OCI-LY7 (cell line): ENCODE measurements at regions not wholly inside any gene's neighbourhood (a gene's known extent, or its start where the extent isn't known, plus 50 kb on each side); places are given as distances from the start of the nearest gene placed in this dataset.

Experiments
- BruUV-seq: library from RNA; stranded (reverse); fragments of 400-500 nt; replicated peaks from 2 replicates; lab custom pipeline; 2021; lab: Mats Ljungman, UMichigan
- CTCF ChIA-PET: fragments of 300-600 bp; sonication (Branson Sonifier 250); formaldehyde crosslinking; loops from one replicate; lab custom pipeline; 2022; ENCODE audit warnings: antibody characterized with exemption; ENCODE audit not compliant: unreplicated experiment; lab: Charles Lee
- POLR2A ChIA-PET: fragments of 300-600 bp; sonication (Branson Sonifier 250); formaldehyde crosslinking; loops from one replicate; lab custom pipeline; 2022; ENCODE audit warnings: antibody characterized with exemption; lab: Charles Lee
- DNase-seq: peaks from one replicate; pipeline ENCODE4 v3.0.0-alpha.2; 2015; ENCODE audit warnings: low spot score
- H2AFZ ChIP-seq: fragments of 200-600 bp; sonication (generic), shearing (Covaris generic); 2 replicates; pipeline ENCODE4 v1.6.1; 2014; ENCODE audit warnings: mild to moderate bottlenecking, antibody characterized with exemption, low read length, moderate library complexity
- H3K27ac ChIP-seq: fragments of 200-600 bp; sonication (generic); 2 replicates; pipeline ENCODE4 v1.5.1; 2014; ENCODE audit warnings: mixed run types, low read depth, mild to moderate bottlenecking, moderate library complexity, low read length, inconsistent platforms; ENCODE audit not compliant: poor library complexity, severe bottlenecking
- H3K36me3 ChIP-seq: fragments of 200-600 bp; sonication (generic); 2 replicates; pipeline ENCODE4 v1.6.1; 2014; ENCODE audit warnings: mild to moderate bottlenecking, antibody characterized with exemption, low read length, moderate library complexity, mixed read lengths; ENCODE audit not compliant: insufficient read depth
- H3K4me1 ChIP-seq: fragments of 200-600 bp; sonication (generic); 2 replicates; pipeline ENCODE4 v1.5.1; 2014; ENCODE audit warnings: mild to moderate bottlenecking, low read length; ENCODE audit not compliant: insufficient read depth, poor library complexity, severe bottlenecking
- H3K4me2 ChIP-seq: fragments of 200-600 bp; sonication (generic); 2 replicates; pipeline ENCODE4 v1.6.1; 2014; ENCODE audit warnings: mild to moderate bottlenecking, low read length
- H3K4me3 ChIP-seq: fragments of 200-600 bp; sonication (generic); 2 replicates; pipeline ENCODE4 v1.5.1; 2014; ENCODE audit warnings: mild to moderate bottlenecking, low read depth, low read length; ENCODE audit not compliant: poor library complexity, severe bottlenecking
- H3K79me2 ChIP-seq: fragments of 200-600 bp; sonication (generic); 2 replicates; pipeline ENCODE4 v1.6.1; 2016; ENCODE audit warnings: low read depth, mild to moderate bottlenecking, low read length, moderate library complexity, mixed read lengths; ENCODE audit not compliant: insufficient read depth
- H3K9me2 ChIP-seq: fragments of 200-600 bp; sonication (generic); 2 replicates; pipeline ENCODE4 v1.6.1; 2016; ENCODE audit warnings: mild to moderate bottlenecking, low read length, mixed read lengths; ENCODE audit not compliant: insufficient read depth
- H3K9me3 ChIP-seq: fragments of 200-600 bp; sonication (generic); 2 replicates; pipeline ENCODE4 v1.6.1; 2014; ENCODE audit warnings: mild to moderate bottlenecking, mixed run types, low read length, mixed read lengths
- H4K20me1 ChIP-seq: fragments of 200-600 bp; sonication (generic); 2 replicates; pipeline ENCODE4 v1.6.1; 2014; ENCODE audit warnings: mild to moderate bottlenecking, antibody characterized with exemption, low read length, moderate library complexity, mixed read lengths; ENCODE audit not compliant: insufficient read depth
- CTCF ChIP-seq: fragments of 200-600 bp; sonication (generic); conservative IDR thresholded peaks from 2 replicates; pipeline ENCODE4 v1.5.1; 2014; ENCODE audit warnings: mild to moderate bottlenecking, antibody characterized with exemption, low read length, moderate library complexity, mixed read lengths
- EZH2phosphoT487 ChIP-seq: fragments of 200-600 bp; sonication (generic); IDR thresholded peaks from 2 replicates; pipeline ENCODE4 v1.6.1; 2018; ENCODE audit warnings: low read depth, borderline replicate concordance, mild to moderate bottlenecking, mixed run types, antibody characterized with exemption, low read length, moderate library complexity, mixed read lengths
- intact Hi-C: fragments of 100-400 bp; cut with micrococcal nuclease; formaldehyde crosslinking; loops from one replicate; pipeline ENCODE4 v1.10.0; 2022; ENCODE audit not compliant: unreplicated experiment

- intact Hi-C loops: no loop called here
- no peak overlapping the region for H3K4me3 ChIP-seq
- TF ChIP-seq EZH2phosphoT487 (no peak), CTCF (no peak)
- no peak overlapping the region for H3K27ac ChIP-seq
- H3K9me3 ChIP-seq: no peaks in the 10 kb centered on the region
- BruUV-seq: no TSS peak
- DNase-seq: no peak
- no peaks in the 10 kb centered on the region for H3K9me2 ChIP-seq
- H2AFZ ChIP-seq: no peak overlapping the region
- ChIA-PET POLR2A (no interaction called here), CTCF (no interaction called here)
- H4K20me1 ChIP-seq: no peaks in the 10 kb centered on the region
- no peak overlapping the region for H3K4me2 ChIP-seq
- H3K4me1 ChIP-seq: peaks cover 7% of the 10 kb centered on the region
- H3K79me2 ChIP-seq: no peaks in the 10 kb centered on the region
- no peaks in the 10 kb centered on the region for H3K36me3 ChIP-seq
These were observed 62.2 kb upstream of the RMP24 start for GRCh38 chr18:35910327-35910726.

GRCh38 chr18:35912332-35912731, 60.1 kb upstream of the RMP24 start:
- no TSS peak for BruUV-seq
- H4K20me1 ChIP-seq: no peaks in the 10 kb centered on the region
- ChIA-PET CTCF (no interaction called here), POLR2A (no interaction called here)
- intact Hi-C loops: no loop called here
- H3K4me3 ChIP-seq: no peak overlapping the region
- no peak for TF ChIP-seq EZH2phosphoT487
- peaks cover 7% of the 10 kb centered on the region for H3K4me1 ChIP-seq
- no peaks in the 10 kb centered on the region for H3K9me2 ChIP-seq
- no peaks in the 10 kb centered on the region for H3K79me2 ChIP-seq
- peak overlapping the region; percentile 41; the same call in 1 of the 2 replicates for H2AFZ ChIP-seq
- H3K4me2 ChIP-seq: peak overlapping the region; percentile 23
- no peak overlapping the region for H3K27ac ChIP-seq
- no peak for DNase-seq
- no peaks in the 10 kb centered on the region for H3K9me3 ChIP-seq
- no peaks in the 10 kb centered on the region for H3K36me3 ChIP-seq

GRCh38 chr18:35915056-35915455, 57.4 kb upstream of the RMP24 start:
- no TSS peak for BruUV-seq
- ChIA-PET POLR2A (no interaction called here), CTCF (no interaction called here)
- no peaks in the 10 kb centered on the region for H3K9me2 ChIP-seq
- H3K79me2 ChIP-seq: no peaks in the 10 kb centered on the region
- H4K20me1 ChIP-seq: no peaks in the 10 kb centered on the region
- no peak overlapping the region for H3K27ac ChIP-seq
- TF ChIP-seq EZH2phosphoT487: no peak
- H3K4me1 ChIP-seq: peaks cover 7% of the 10 kb centered on the region
- H3K36me3 ChIP-seq: no peaks in the 10 kb centered on the region
- intact Hi-C loops: no loop called here
- H2AFZ ChIP-seq: no peak overlapping the region
- no peak overlapping the region for H3K4me2 ChIP-seq
- H3K9me3 ChIP-seq: no peaks in the 10 kb centered on the region
- no peak for DNase-seq
- H3K4me3 ChIP-seq: no peak overlapping the region

GRCh38 chr18:35917043-35917442, 55.4 kb upstream of the RMP24 start:
- Histone ChIP-seq H3K36me3 (no peaks in the 10 kb centered on the region), H3K4me3 (no peak overlapping the region), H2AFZ (no peak overlapping the region), H3K4me1 (peaks cover 4% of the 10 kb centered on the region), H3K27ac (no peak overlapping the region), H3K9me2 (no peaks in the 10 kb centered on the region), H3K9me3 (no peaks in the 10 kb centered on the region), H3K4me2 (no peak overlapping the region), H3K79me2 (no peaks in the 10 kb centered on the region), H4K20me1 (no peaks in the 10 kb centered on the region)
- ChIA-PET POLR2A (interaction anchor here (0.5 to 0.6 kb wide), 2 partner anchors 38 to 382 kb away, joined by 4 read pairs; no protein-coding TSS in a partner anchor), CTCF (no interaction called here)
- TF ChIP-seq EZH2phosphoT487 (no peak), CTCF (no peak)
- intact Hi-C loops: no loop called here
- no TSS peak for BruUV-seq
- DNase-seq: no peak
